Fibroblast of skin of right biceps (primary cell): ENCODE measurements at regions not wholly inside any gene's neighbourhood (a gene's known extent, or its start where the extent isn't known, plus 50 kb on each side); places are given as distances from the start of the nearest gene placed in this dataset.
A peak's percentile ranks its signal among the peaks of the same experiment; 100 is the strongest.

Experiments
- DNase-seq: peaks from one replicate; pipeline ENCODE4 v3.0.0-alpha.2; 2013

DNA sequence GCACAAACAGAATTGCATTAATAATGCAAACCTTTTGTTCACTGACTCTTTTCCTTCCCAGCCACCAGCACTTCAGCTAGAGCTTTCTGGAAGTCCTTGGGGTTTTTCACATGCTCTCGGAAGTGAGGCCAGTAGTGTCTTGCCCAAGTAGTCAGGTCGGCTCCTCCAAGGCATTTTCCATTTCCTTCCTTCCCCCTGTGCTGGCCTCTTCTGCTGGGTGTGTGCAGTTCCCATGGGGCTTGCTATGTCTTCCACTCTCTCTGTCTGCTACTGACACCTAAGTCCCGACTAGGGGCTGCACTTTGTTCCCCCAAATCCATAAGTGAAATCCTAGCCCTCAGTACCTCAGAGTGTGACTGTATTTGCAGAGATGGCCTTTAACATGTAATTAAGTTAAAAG is 175.6 kb upstream of the BMPER start:
- DNase-seq: no peak

DNA sequence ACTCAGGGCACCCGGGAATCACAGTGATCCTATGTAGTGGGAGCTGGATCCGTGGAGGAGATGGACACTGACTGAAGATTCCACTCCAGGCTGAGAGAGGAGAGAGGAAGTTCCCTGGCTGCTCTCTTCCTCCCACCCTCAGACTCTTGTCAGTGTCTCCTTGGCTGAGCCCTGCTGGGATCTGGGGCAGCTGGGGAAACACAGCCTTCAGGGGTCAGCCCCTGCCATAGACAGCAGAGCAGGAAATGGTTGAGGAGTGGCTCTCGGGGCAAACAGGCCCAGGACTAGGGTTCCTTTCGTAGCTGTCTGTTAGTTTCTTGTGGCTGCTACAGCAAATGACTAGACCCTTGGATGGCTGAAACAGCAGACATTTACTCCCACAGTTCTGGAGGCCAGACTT is 174.4 kb upstream of the BMPER start:
- DNase-seq: no peak

DNA sequence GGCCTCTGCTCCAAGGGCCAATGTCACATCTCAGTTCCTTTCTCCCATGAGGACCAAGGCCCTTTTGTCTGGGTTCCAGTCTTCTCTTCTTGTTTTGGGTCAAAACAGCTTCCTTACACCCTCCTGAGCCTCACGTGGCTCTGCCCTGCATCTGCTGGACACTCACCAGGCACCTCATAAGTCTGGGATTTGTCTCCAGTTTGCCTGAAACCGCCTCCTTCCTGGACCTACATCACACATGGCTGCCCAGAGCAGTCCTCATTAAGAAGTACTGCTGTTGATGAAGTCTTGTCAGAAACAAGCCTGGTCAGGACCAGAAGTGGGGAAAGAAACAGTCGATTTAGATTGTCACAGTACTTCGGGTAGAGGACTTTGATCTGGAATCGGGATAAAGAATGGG is 173.4 kb upstream of the BMPER start:
- no peak for DNase-seq

DNA sequence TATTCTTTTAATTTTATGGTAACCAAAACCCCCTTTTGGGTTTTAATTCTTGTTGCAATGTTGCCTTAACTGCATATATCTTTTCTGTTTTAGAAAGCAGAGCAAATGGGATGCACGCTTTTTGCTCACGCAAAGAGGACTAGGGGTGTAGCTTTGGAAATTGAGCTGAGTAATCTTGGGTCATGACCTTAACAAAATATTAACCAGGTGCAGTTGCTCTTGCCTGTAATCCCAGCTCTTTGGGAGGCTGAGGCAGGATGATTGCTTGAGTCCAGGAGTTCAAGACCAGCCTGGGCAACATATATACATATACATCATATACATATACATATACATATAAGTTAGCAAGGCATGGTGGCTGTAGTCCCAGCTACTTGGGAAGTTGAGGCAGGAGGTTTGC is 172.9 kb upstream of the BMPER start:
- no peak for DNase-seq

DNA sequence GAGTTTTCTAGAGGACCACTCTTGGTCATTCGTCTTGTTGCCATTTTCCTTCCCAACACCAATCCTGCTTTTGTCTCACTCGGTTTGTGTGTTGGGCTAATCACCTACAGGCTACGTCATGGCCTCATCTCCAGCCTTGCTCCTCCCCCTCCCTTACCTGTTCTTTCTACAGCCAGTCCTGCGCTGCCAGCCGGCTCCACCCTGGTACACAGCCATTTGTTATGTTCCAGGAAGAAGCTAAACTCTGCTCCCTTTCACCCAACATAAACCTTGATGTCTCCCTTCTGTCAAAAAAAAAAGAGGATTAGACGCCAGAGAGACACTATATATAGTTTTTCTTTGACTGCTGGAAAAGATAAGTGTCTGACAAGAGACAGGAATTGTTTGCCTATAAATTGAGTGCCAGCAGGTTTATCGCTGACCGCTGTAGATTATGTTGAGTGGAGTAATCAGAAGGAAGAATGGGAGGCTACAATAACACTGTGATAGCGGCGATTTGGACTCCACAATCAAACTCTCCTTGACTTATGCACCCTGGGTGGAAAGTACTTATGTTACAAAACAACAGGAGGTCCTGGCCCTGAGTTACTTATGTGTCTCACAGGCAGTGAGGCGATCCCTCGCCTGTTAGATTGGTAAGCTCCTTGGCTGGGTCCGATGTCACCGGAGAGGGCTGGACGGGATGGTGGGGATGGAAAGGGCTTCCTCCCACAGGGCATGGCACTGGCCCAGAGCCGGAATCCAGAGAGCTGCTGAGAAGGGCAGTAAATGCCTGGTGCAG is 171.3 kb upstream of the BMPER start:
- DNase-seq: no peak

DNA sequence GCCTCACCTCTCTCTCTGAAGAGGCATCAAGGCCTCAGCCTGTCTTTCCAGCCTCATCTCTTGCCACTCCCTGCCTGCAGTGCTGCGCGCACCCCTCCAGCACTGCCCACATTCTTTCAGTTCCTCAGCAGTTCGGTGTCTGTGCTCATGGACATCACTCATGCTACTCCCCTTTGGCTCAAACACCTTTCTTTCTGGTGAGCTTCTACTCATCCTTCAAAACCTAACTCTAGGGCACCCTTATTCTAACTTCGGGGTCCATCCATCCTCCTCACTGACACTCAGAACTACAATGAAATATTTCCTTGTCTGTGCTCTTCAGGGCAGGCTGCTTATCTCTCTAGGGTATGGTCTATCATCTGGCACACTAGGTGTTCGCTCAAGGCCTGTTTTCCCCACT is 169.9 kb upstream of the BMPER start:
- no peak for DNase-seq

DNA sequence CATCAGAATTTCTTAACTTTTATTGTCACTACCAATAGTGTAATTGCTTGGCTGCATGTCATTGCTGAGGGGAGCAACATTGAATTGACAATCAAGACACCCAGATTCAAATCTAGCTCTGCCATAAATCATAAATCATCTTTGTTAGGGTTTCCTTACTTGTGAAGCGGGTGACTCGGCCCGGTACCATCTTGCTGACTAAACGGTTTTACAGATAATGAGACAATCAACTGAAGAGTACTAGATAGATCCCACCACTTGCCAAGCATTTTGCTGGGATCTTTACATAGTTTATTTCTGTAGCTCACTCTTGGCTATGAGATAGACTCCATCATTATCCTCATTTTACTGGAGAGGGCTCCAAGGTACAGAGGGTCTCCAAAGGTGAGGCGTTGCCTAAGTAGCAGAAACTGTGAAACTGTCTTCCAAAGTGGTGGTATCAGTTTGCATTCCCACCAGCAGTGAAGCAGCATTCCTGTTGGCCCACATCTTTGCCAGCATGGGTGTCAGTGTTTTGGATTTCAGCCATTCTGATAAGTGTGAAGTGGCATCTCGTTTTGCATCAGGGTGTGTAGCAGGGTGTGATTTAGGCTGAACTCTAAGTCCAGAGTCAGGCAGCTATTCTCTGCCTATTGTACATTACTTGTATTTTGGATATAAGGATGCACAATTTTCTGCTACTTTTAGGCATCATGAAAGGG is 168.7 kb upstream of the BMPER start:
- DNase-seq: no peak

DNA sequence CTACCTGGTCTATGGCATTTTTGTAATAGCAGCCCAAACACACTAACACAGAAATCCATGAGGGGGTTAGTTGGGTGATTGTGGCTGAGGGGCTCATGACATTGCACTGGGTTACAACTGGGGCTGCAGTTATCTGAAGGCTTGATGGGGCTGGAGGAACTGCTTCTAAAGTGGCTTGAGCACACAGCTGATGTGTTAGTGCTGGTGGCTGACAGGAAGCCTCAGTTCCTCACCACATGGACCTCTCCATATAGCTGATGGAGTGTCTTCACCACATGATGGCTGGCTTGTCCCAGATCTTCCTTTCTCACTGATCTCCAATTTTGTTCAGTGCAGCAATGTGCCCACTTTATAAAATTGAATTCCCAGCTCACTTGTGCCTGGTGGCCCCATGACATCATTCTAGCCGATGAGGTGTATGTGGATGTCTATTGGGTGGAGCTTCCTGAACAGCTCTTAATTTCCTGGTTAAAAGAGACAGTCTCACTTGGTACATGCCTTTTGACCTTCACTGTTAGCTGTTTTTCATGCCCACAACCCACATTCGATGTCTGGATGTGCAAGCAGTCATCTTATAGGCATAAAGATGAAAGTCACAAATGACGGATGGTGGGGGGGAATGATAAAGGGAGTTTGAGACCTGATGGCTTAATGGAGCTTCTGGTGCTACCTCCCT is 166.9 kb upstream of the BMPER start:
- DNase-seq: no peak

DNA sequence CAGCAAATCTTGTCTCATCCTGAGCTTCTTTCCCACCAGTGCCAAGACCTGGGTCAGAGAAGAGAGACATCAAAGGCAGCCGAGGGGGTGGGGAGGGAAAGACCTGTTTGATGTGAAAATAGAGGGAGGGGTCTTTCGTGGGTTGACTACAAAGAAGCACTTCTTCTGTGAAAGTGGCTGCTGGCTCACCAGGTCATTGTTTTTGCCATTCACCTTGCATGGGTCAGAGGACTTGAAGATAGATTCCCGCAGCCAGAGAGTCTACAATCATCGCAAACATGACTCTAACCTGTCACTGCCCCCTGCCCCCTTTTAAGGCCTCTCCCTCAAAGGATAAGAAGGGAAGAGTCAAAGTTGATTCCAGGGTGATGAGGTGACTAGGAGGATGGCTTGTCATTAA is 166.1 kb upstream of the BMPER start:
- no peak for DNase-seq

DNA sequence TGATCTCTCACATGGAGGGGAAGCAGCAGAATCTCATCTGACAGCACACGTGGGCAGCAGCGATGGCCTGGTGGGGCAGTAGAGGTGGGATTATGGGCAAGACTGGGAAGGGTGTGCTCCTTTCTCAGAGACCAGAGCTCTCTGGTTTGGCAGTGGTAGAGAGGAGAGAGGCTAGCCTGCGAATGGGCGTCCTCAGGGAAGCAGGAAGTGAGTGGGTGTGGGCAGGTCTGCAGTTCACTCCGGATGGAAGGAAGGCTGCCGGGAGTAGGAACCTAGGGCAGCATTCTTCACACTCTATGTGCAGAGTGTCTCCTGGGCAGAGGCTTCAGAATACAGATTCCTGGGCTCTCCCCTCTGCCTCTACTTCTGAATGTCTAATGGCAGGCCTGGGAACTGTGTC is 162.8 kb upstream of the BMPER start:
- DNase-seq: no peak

DNA sequence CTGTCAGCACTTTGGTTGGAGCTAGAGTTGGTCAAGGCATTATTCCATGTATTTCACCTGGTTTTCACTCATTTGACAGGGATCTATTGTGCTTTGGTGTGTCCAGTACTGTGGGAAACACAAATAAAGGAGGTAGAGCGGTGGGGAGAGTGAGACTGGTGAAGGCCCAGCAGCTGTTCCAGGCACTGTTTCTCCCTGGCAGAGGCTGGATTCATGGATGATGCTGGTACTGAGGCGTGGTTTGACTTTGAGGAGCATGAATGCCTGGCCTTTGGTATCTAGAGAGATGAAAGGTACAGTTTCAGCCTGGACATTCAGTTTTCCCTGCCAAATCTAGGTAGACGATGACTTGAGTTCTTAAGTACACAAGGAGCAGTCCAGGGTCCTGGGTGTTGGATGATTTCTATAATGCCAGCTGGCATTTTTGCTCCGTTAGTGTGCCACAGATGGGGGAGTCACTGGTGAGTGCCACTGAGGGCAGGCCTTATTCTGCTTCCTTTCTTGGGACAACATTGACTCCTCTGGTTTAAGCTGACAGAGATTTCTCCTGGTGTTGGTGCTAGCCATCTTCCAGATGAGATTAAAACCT is 162.2 kb upstream of the BMPER start:
- no peak for DNase-seq

DNA sequence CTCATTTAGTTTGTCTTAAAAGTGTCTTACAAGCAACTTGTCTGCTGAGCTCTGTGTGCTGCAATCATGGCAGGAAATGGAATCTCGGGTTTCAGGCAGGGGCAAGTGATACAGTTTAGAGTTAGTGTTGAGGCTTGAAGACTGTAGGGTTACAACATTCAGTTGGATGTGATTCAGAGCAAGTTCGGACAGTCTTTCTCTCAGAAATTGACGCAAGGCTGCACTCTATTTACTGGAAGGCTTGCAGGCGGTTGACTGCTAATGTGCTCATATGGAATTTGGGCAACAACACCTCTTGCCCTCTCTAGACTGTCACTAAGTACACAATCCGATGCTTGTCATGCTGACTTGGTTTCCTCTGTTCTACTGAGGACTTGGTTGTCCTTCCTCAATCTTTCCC is 161.7 kb upstream of the BMPER start:
- DNase-seq: peak; percentile 81

DNA sequence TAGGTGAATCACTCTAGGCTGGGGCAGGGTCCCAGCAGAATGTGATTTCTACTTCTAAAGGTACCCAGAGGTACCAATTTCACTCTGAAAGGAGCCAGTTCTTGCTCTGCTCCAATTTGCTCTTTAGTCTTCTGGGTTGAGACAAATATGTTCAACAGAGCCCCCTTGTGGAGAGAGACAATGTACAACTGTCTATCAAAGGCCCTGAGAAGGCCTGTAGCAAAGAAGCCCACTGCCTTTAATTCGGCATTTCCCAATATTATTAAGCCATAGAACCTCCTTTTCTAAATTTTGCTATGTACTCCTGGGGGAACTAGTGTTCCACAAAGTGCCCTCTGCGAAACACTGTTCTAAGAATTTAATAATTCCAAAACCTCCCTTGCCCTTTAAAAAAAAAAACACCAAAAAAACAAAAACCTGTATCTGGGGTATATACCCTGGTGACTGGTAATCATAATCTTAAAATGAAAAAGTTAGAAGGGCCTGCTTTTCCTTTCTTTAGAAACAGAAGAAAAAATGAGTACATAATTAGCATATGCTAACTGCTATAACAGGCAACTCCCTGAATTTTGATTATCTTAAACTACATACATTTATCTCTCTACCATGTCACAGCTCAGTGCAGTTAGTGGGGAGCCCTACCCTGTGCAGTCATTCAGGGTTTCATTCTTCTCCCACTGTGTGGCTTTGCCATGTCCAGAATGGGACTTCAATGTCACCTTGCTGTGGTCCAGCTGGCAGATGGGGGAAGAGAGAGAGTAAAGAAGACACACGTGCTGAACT is 160.9 kb upstream of the BMPER start:
- no peak for DNase-seq

DNA sequence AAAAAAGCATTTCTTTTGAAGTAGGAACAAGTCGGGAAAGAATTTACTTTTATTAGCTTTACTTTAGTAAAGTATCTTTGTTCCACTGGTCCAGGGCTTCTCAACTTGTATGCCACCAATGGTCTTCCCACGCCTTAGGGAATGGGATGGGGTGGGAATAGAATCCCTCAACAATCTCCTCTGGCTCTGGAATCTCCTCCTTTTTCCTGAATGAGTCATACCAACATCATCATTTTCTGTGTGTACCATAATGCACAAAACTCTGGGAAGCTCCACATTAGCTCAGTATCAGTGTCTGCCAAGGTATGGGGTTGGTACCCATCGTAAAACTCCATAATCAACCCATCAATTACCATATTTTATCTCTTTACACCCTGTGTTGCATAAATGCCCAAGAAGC is 159.4 kb upstream of the BMPER start:
- DNase-seq: peak; percentile 69

DNA sequence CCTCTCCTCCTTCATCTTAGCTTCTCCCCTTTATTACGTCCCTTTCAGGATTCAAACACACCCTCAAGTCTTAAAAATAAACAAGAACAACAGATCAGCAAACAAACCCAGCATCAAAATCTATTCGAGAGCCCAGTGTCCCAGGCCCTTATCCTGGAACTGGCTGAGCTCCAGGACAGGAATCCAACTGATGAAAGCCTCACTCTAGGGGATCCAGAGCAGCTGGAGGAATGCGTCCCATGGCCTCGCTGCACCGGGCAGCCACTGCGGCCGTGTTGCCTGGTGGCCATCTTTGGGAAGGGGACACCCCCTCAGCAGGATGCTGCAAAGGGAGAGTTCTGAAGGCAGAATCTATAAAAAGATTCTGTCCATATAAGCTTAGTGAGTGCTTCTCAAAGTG is 156.5 kb upstream of the BMPER start:
- DNase-seq: peak; percentile 46

DNA sequence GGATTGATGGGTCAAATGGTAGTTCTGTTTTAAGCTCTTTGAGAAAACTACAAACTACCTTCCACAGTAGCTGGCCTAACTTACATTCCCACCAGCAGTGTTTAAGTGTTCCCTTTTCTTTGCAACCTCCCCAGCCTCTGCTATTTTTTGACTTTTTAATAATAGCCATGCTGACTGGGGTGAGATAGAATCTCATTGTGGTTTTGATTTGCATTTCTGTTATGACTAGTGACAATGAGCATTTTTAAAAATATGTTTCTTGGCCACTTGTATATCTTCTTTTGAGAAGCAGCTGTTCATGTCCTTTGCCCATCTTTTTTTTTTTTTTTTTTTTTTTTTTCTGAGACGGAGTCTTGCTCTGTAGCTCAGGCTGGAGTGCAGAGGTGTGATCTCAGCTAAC is 155.2 kb upstream of the BMPER start:
- DNase-seq: peak; percentile 88

DNA sequence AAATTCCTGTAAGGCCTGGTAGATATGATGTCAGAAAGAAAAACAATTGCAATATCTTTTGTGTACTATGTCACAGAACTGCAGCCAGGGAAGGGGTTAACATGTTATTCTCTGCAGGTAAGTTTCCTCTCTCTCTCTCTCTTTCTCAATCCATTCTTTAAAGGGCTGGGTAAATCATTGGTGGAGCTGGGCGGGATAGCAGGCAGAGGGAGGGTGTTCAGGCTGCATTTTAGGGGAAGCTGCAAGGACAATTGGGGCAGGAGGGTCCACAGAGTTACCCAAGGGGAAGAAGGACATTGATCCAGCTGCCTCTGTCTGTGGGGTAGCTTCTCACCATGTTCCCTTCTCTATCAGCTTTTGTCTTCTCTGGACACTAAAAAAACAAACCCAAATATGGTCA is 153.9 kb upstream of the BMPER start:
- DNase-seq: no peak

DNA sequence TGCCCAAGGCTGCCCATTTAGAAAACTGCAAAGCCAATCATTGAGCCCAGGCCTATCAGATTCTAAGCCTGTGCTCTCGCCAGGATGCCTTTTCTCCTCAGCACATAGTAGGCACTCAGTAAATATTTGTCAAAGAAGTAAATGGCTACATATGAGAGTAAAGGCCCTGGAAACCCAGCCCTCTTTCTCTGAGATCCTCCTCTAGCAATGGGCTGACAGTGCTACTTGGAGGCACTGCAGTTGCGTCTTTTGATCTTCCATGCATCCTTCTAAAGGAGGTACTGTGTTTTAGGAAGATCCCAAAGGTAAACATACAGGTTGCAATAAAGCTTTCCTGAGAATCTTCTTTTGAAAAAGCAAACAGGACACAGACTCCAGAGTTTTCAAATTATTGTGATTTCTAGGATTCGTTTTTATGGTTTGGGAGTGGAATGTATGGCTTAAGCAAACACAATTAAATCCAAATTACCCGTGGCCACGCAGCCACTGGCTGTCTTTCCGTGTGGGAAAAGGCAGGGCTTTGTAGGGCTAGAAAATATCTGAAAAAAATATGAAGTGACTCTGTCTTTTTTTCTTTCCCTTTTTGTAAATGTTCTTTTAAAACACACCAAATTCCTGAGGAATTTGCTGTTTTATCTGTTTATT is 151.3 kb upstream of the BMPER start:
- DNase-seq: no peak

DNA sequence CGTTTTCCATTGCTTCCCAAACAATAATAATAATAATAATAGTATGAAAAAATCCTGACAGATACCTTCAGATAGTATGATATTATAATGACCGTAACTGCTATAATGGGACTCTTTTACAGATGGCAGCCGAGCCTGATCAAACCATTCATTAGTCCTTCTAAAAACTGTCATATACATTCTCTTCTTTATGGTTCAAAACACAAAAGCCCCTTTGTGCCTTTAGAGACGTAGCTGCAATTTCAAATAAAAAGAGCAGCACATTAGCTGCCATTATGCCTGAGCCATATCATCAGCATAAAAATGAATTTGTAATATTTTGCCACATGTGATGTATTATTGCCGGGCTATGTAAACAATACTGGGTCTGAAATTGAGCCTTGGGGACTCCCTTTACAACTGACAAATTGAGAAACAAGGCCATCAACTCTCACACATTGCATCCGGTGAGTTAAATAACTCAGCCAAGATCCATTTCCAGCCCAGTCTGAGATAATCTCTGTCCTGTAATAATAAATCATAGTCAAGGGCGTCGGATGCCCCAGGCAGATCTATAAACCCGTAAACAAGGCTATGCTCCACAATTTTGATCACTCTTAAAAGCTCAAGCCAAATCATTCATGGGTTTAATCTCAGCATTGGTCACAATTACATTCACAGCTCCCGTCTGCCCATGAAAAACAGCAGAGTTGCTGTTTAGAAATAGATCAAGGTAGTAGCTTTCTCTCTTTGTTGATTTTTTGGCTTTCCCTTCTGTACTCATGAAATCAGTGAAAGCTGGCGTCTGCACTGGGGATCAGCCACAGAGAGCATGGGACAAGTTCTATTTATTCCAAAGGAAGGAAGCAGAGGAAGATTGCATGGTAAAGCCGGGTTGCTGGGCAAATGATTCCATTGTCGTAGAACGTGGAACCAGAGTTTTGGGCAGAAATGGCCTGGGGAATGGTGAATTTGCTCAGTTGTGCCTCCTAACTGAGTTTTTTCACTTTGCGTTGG is 150.1 kb upstream of the BMPER start:
- DNase-seq: no peak

DNA sequence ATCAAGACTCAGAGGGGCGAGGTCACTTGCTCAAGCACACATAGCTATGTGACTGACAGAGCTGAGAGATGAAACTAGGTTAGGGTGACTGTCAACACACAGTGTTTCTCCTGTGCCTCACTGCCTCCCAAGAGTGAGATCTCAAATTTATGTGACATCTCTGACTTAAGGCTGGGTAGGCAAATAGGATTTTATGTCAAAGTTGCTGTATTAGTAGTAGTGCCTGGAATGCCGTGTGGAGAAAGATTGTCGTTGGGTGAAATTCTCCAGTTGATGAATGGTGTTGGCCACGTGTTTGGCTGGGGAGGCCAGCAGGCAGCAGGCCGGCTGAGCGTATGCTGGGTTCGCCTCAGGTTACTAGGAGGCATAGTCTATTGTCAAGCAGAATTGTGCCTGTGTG is 148.3 kb upstream of the BMPER start:
- DNase-seq: peak; percentile 85

DNA sequence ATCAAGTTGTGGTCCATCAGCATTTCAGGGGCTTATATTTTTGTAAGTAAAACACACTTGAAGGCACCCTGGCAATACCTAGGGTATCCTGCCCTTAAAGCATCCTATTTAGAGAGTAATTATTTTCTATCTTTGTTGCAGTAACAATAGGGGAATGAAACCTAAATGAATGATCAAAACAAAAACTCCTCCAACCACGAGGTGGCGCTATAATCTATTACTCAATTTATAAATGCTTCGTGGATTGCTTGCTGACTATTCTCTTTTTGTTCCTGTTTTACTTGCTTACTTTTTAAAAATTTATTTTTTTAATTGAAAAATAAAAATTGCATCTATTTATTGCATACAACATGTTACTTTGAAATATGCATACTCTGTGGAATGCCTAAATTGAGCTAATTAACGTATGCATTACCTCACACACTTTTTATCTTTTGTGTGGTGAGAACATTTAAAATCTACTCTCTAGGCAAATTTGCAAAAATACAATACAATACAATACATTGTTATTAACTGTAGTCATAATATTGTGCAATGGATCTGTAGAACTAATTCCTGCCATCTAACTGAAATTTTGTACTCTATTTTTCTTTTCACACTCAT is 147.7 kb upstream of the BMPER start:
- peak; percentile 52 for DNase-seq
